ENCODE measurements at regions not wholly inside any gene's neighbourhood (a gene's known extent, or its start where the extent isn't known, plus 50 kb on each side); places are given as distances from the start of the nearest gene placed in this dataset.

- Histone ChIP-seq H3K36me3 (ENCODE audit: control insufficient read depth, insufficient read depth, low read length) (no peaks in the 10 kb centered on the region), H3K9me3 (no peaks in the 10 kb centered on the region), H3K4me3 (ENCODE audit: low read depth, low read length) (no peak overlapping the region), H3K27me3 (replicated peaks; ENCODE audit: control insufficient read depth, insufficient read depth, low read length) (no peaks in the 10 kb centered on the region), H3K4me1 (no peaks in the 10 kb centered on the region)
- intact Hi-C loops (cut with micrococcal nuclease; ENCODE audit: unreplicated experiment): no loop called here
- no peak for DNase-seq
- H3K4me3 Mint-ChIP-seq (ENCODE audit: unreplicated experiment): no peak overlapping the region
- no peaks in the 10 kb centered on the region for H3K36me3 Mint-ChIP-seq (ENCODE audit: insufficient read depth, unreplicated experiment)
- ChIA-PET POLR2A (no interaction called here), CTCF (no interaction called here)
- no peak overlapping the region for H3K27ac Mint-ChIP-seq (ENCODE audit: unreplicated experiment)
- TF ChIP-seq CTCF (IDR thresholded peaks at IDR 0.05; ENCODE audit: insufficient read depth in 1 of 2, low read depth in 1 of 2, low read length in 1 of 2, severe bottlenecking in 1 of 2, unreplicated experiment in 1 of 2): no peak
- H3K4me1 Mint-ChIP-seq (ENCODE audit: low read depth, unreplicated experiment): no peaks in the 10 kb centered on the region
- H3K9me3 Mint-ChIP-seq (ENCODE audit: unreplicated experiment): no peaks in the 10 kb centered on the region
- BruUV-seq (replicated peaks): no TSS peak
- H3K27me3 Mint-ChIP-seq (ENCODE audit: insufficient read depth, unreplicated experiment): peaks cover 2% of the 10 kb centered on the region
Observed at GRCh38 chr3:104805042-104805441, 561.7 kb upstream of the ALCAM start.

GRCh38 chr3:104805508-104805907, 561.2 kb upstream of the ALCAM start:
- no peaks in the 10 kb centered on the region for H3K9me3 Mint-ChIP-seq (ENCODE audit: unreplicated experiment)
- no peak for TF ChIP-seq CTCF (IDR thresholded peaks at IDR 0.05; ENCODE audit: insufficient read depth in 1 of 2, low read depth in 1 of 2, low read length in 1 of 2, severe bottlenecking in 1 of 2, unreplicated experiment in 1 of 2)
- no TSS peak for BruUV-seq (replicated peaks)
- DNase-seq: no peak
- H3K27me3 Mint-ChIP-seq (ENCODE audit: insufficient read depth, unreplicated experiment): no peaks in the 10 kb centered on the region
- Histone ChIP-seq H3K9me3 (no peaks in the 10 kb centered on the region), H3K27me3 (replicated peaks; ENCODE audit: control insufficient read depth, insufficient read depth, low read length) (no peaks in the 10 kb centered on the region), H3K4me3 (ENCODE audit: low read depth, low read length) (no peak overlapping the region), H3K36me3 (ENCODE audit: control insufficient read depth, insufficient read depth, low read length) (no peaks in the 10 kb centered on the region), H3K4me1 (no peaks in the 10 kb centered on the region)
- intact Hi-C loops (cut with micrococcal nuclease; ENCODE audit: unreplicated experiment): no loop called here
- H3K4me3 Mint-ChIP-seq (ENCODE audit: unreplicated experiment): no peak overlapping the region
- no peak overlapping the region for H3K27ac Mint-ChIP-seq (ENCODE audit: unreplicated experiment)
- POLR2A ChIA-PET: no interaction called here
- H3K4me1 Mint-ChIP-seq (ENCODE audit: low read depth, unreplicated experiment): no peaks in the 10 kb centered on the region
- H3K36me3 Mint-ChIP-seq (ENCODE audit: insufficient read depth, unreplicated experiment): no peaks in the 10 kb centered on the region
- CTCF ChIA-PET: no interaction called here

- TF ChIP-seq CTCF (IDR thresholded peaks at IDR 0.05; ENCODE audit: insufficient read depth in 1 of 2, low read depth in 1 of 2, low read length in 1 of 2, severe bottlenecking in 1 of 2, unreplicated experiment in 1 of 2): no peak
- ChIA-PET CTCF (no interaction called here), POLR2A (no interaction called here)
- no peaks in the 10 kb centered on the region for H3K27me3 ChIP-seq (replicated peaks; ENCODE audit: control insufficient read depth, insufficient read depth, low read length)
- BruUV-seq (replicated peaks): no TSS peak
- H3K4me3 Mint-ChIP-seq (ENCODE audit: unreplicated experiment): no peak overlapping the region
- no peak for DNase-seq
- no peaks in the 10 kb centered on the region for H3K4me1 ChIP-seq
- intact Hi-C loops (cut with micrococcal nuclease; ENCODE audit: unreplicated experiment): no loop called here
- H3K4me1 Mint-ChIP-seq (ENCODE audit: low read depth, unreplicated experiment): no peaks in the 10 kb centered on the region
- H3K9me3 Mint-ChIP-seq (ENCODE audit: unreplicated experiment): no peaks in the 10 kb centered on the region
- H3K9me3 ChIP-seq: no peaks in the 10 kb centered on the region
- H3K27me3 Mint-ChIP-seq (ENCODE audit: insufficient read depth, unreplicated experiment): no peaks in the 10 kb centered on the region
- H3K4me3 ChIP-seq (ENCODE audit: low read depth, low read length): no peak overlapping the region
- no peak overlapping the region for H3K27ac Mint-ChIP-seq (ENCODE audit: unreplicated experiment)
- H3K36me3 ChIP-seq (ENCODE audit: control insufficient read depth, insufficient read depth, low read length): no peaks in the 10 kb centered on the region
- H3K36me3 Mint-ChIP-seq (ENCODE audit: insufficient read depth, unreplicated experiment): no peaks in the 10 kb centered on the region
Observed at GRCh38 chr3:104810896-104811295, 555.8 kb upstream of the ALCAM start.

Measured in Caco-2 (cell line).